Thyroid gland (tissue), 4 donors: ENCODE measurements at regions not wholly inside any gene's neighbourhood (a gene's known extent, or its start where the extent isn't known, plus 50 kb on each side); places are given as distances from the start of the nearest gene placed in this dataset.

Experiments used
- CTCF ChIP-seq, 6 experiments: fragments of 200-600 bp in 3 of 6; fragments of 450-650 bp in 3 of 6; sonication (generic) in 3 of 6; IDR thresholded peaks; one replicate each; pipeline ENCODE4 v1.5.1; 2016 to 2019; ENCODE audit warnings: antibody characterized with exemption in 6 of 6, mild to moderate bottlenecking in 2 of 6, inconsistent platforms in 1 of 6, moderate library complexity in 1 of 6
- POLR2A ChIP-seq, 2 donors: fragments of 450-650 bp; IDR thresholded peaks; one replicate each; pipeline ENCODE4 v1.6.1; 2017; ENCODE audit warnings: antibody characterized with exemption in 2 of 2, mild to moderate bottlenecking in 2 of 2, moderate library complexity in 1 of 2

GRCh38 chr3:148020861-148021260 is 611.7 kb downstream of the ZIC1 start:
- TF ChIP-seq CTCF (IDR thresholded peaks at IDR 0.05) (no peak), POLR2A (IDR thresholded peaks at IDR 0.05) (no peak)
